HepG2 (cell line): ENCODE measurements at regions not wholly inside any gene's neighbourhood (a gene's known extent, or its start where the extent isn't known, plus 50 kb on each side); places are given as distances from the start of the nearest gene placed in this dataset.

Experiments
- ATAC-seq: fragments of 200-7000 bp; cut with Tn5 transposase; 3 replicates; pipeline ENCODE4 v1.9.1; 2020; ENCODE audit warnings: mild to moderate bottlenecking, moderate library complexity
- BruUV-seq: library from RNA; stranded (reverse); fragments of 400-500 nt; replicated peaks from 2 replicates; lab custom pipeline; 2021; lab: Mats Ljungman, UMichigan
- CTCF ChIA-PET: fragments of 300-600 bp; formaldehyde crosslinking; extraction: SDS; loops from one replicate; lab custom pipeline; 2021; ENCODE audit warnings: low total read pairs, inconsistent platforms, low intra/inter-chr PET ratio; lab: Yijun Ruan, JAX
- POLR2A ChIA-PET: fragments of 350-600 bp; sonication (Branson Sonifier 250); formaldehyde crosslinking; loops from one replicate; lab custom pipeline; 2020; ENCODE audit warnings: antibody characterized with exemption, inconsistent platforms; lab: Yijun Ruan, JAX
- DNase-seq: peaks from one replicate; pipeline ENCODE4 v3.0.0-alpha.2; 2015; ENCODE audit warnings: low spot score
- FAIRE-seq: peaks from 3 replicates; lab custom pipeline; 2011; peaks lifted over from hg19 to GRCh38; lab: Jason Lieb, UNC
- H2AFZ ChIP-seq: one replicate; pipeline ENCODE4 v1.6.1; 2011; ENCODE audit warnings: low read length, inconsistent platforms
- H3K27ac ChIP-seq: fragments of 300-600 bp; 3 replicates; pipeline ENCODE4 v1.8.0; 2011; ENCODE audit warnings: mixed run types, mild to moderate bottlenecking, mixed read lengths, low read length, inconsistent platforms; ENCODE audit not compliant: insufficient read depth; ENCODE audit errors: extremely low read length
- H3K27me3 ChIP-seq, 2 experiments: fragments of 200-600 bp in 1 of 2; 2 replicates in 1 of 2; 3 replicates in 1 of 2; pipeline versions ENCODE4 v1.6.0 to v1.8.0; 2011; ENCODE audit warnings: low read length in 2 of 2, mild to moderate bottlenecking in 2 of 2, moderate library complexity in 2 of 2, inconsistent platforms in 1 of 2; ENCODE audit not compliant: insufficient read depth in 2 of 2, control insufficient read depth in 1 of 2
- H3K36me3 ChIP-seq, 2 experiments: fragments of 200-600 bp in 1 of 2; replicated peaks in 1 of 2; 2 replicates in 1 of 2; 3 replicates in 1 of 2; pipeline versions ENCODE4 v1.5.1 to v1.8.0; 2011; ENCODE audit warnings: low read length in 2 of 2, inconsistent platforms in 1 of 2; ENCODE audit not compliant: insufficient read depth in 2 of 2, control insufficient read depth in 1 of 2
- H3K4me1 ChIP-seq: 2 replicates; pipeline ENCODE4 v1.5.1; 2012; ENCODE audit warnings: low read length, inconsistent platforms; ENCODE audit not compliant: insufficient read depth
- H3K4me2 ChIP-seq: 2 replicates; pipeline ENCODE4 v1.6.0; 2011; ENCODE audit warnings: low read depth, low read length, inconsistent platforms
- H3K4me3 ChIP-seq, 3 experiments: fragments of 200-600 bp in 1 of 3; sonication (generic), shearing (Covaris generic) in 1 of 3; replicated peaks in 1 of 3; 2 replicates each; pipeline ENCODE4 v1.5.1; 2011 to 2016; ENCODE audit warnings: low read length in 3 of 3, inconsistent platforms in 2 of 3, low read depth in 2 of 3, mild to moderate bottlenecking in 2 of 3, control low read depth in 1 of 3, mixed read lengths in 1 of 3; ENCODE audit not compliant: insufficient read depth in 1 of 3
- H3K79me2 ChIP-seq: one replicate; pipeline ENCODE4 v1.6.1; 2011; ENCODE audit warnings: low read length, inconsistent platforms; ENCODE audit not compliant: insufficient read depth
- H3K9ac ChIP-seq: 2 replicates; pipeline ENCODE4 v1.6.0; 2011; ENCODE audit warnings: mild to moderate bottlenecking, low read depth, low read length, inconsistent platforms; ENCODE audit not compliant: insufficient read depth
- H3K9me3 ChIP-seq: 2 replicates; pipeline ENCODE4 v1.5.1; 2012; ENCODE audit warnings: mild to moderate bottlenecking, low read length
- H4K20me1 ChIP-seq: 2 replicates; pipeline ENCODE4 v1.6.0; 2011; ENCODE audit warnings: inconsistent platforms, mild to moderate bottlenecking, low read length, moderate library complexity; ENCODE audit not compliant: insufficient read depth
- AHR ChIP-seq: IDR thresholded peaks from 2 replicates; pipeline ENCODE4 v1.6.1; 2018; ENCODE audit warnings: missing genetic modification reagents, missing compliant biosample characterization
- MED1 ChIP-seq: sonication (generic); formaldehyde crosslinking; IDR thresholded peaks from 2 replicates; pipeline ENCODE4 v1.4.0; 2020; ENCODE audit warnings: missing genetic modification reagents
- NR2F6 ChIP-seq, 2 experiments: IDR thresholded peaks; 2 replicates each; pipeline ENCODE4 v1.6.1; 2016; ENCODE audit warnings: antibody characterized with exemption in 1 of 2, mild to moderate bottlenecking in 1 of 2
- PPARG ChIP-seq: conservative IDR thresholded peaks from 2 replicates; pipeline ENCODE4 v1.6.1; 2016; ENCODE audit warnings: missing biosample characterization, missing genetic modification reagents
- RBM39 ChIP-seq: fragments of 200-400 bp; formaldehyde crosslinking; IDR thresholded peaks from one replicate; pipeline ENCODE4 v1.6.1; 2018; ENCODE audit warnings: antibody characterized with exemption, mild to moderate bottlenecking, low read depth, low read length; ENCODE audit not compliant: poor library complexity, severe bottlenecking
- RFX3 ChIP-seq: IDR thresholded peaks from 2 replicates; pipeline ENCODE4 v1.6.1; 2016; ENCODE audit warnings: missing biosample characterization, missing genetic modification reagents
- ZBTB39 ChIP-seq: sonication (generic); formaldehyde crosslinking; IDR thresholded peaks from 2 replicates; pipeline ENCODE4 v1.5.0; 2020; ENCODE audit warnings: missing genetic modification reagents
- ZBTB4 ChIP-seq: sonication (generic); formaldehyde crosslinking; IDR thresholded peaks from 2 replicates; pipeline ENCODE4 v1.4.0; 2020; ENCODE audit warnings: missing genetic modification reagents, mild to moderate bottlenecking, borderline replicate concordance
- ZBTB7B ChIP-seq: sonication (generic); formaldehyde crosslinking; IDR thresholded peaks from 2 replicates; pipeline ENCODE4 v1.4.0; 2020; ENCODE audit warnings: missing genetic modification reagents
- ZFYVE20 ChIP-seq: sonication (generic); formaldehyde crosslinking; IDR thresholded peaks from 2 replicates; pipeline ENCODE4 v1.8.0; 2023; ENCODE audit warnings: low read depth, mild to moderate bottlenecking, moderate library complexity, missing genetic modification reagents, borderline replicate concordance
- ZNF281 ChIP-seq: sonication (generic); formaldehyde crosslinking; IDR thresholded peaks from 2 replicates; pipeline ENCODE4 v1.4.0; 2020; ENCODE audit warnings: missing genetic modification reagents, borderline replicate concordance
- ZNF34 ChIP-seq: sonication (generic); formaldehyde crosslinking; IDR thresholded peaks from 2 replicates; pipeline ENCODE4 v1.4.0; 2020; ENCODE audit warnings: mild to moderate bottlenecking, missing genetic modification reagents, borderline replicate concordance
- ZNF605 ChIP-seq: sonication (generic); formaldehyde crosslinking; IDR thresholded peaks from 2 replicates; pipeline ENCODE4 v1.8.0; 2022; ENCODE audit warnings: mild to moderate bottlenecking, missing genetic modification reagents
- ZNF749 ChIP-seq: sonication (generic); formaldehyde crosslinking; IDR thresholded peaks from 2 replicates; pipeline ENCODE4 v1.8.0; 2022; ENCODE audit warnings: mild to moderate bottlenecking, missing genetic modification reagents, moderate library complexity, borderline replicate concordance
- ZNF782 ChIP-seq: sonication (generic); formaldehyde crosslinking; IDR thresholded peaks from 2 replicates; pipeline ENCODE4 v1.4.0; 2020; ENCODE audit warnings: missing genetic modification reagents, mild to moderate bottlenecking, borderline replicate concordance
- WGBS: methylation state at CpG from one replicate; pipeline ENCODE4 v1.1.6; 2017; ENCODE audit warnings: low lambda C conversion rate; 5-methylcytosine and 5-hydroxymethylcytosine counted together
- in situ Hi-C: cut with HindIII; loops from 2 replicates; pipeline ENCODE4 v1.10.0; 2017; ENCODE audit warnings: low pct_unique_long_range_greater_than_20kb; ENCODE audit not compliant: extremely low pct_ligation_motif_present
- intact Hi-C: fragments of 100-400 bp; cut with micrococcal nuclease; formaldehyde crosslinking; loops from one replicate; pipeline ENCODE4 v1.10.0; 2022; ENCODE audit not compliant: unreplicated experiment

- no peak for TF ChIP-seq MED1
Observed at GRCh38 chr10:118882741-118883140, 128.0 kb upstream of the CACUL1 start (continued).

- FAIRE-seq = no peak
- Histone ChIP-seq H3K4me1 (no peaks in the 10 kb centered on the region), H3K27ac (no peak overlapping the region), H3K36me3 (no peaks in the 10 kb centered on the region), H3K79me2 (no peaks in the 10 kb centered on the region), H3K4me3 (no peak overlapping the region), H2AFZ (no peak overlapping the region), H4K20me1 (no peaks in the 10 kb centered on the region), H3K27me3 (peaks cover 0 to 9% of the 10 kb centered on the region in 2 experiments; a peak in 1 of 5 replicates), H3K4me2 (no peak overlapping the region), H3K9me3 (no peaks in the 10 kb centered on the region), H3K9ac (no peak overlapping the region)
- intact Hi-C loops (no loop called here), in situ Hi-C loops (no loop called here)
- no peak for ATAC-seq
- no TSS peak for BruUV-seq
- CTCF ChIA-PET = no interaction called here
- TF ChIP-seq ZNF605 (no peak), ZBTB7B (CRISPR knock-in tag) (no peak), AHR (CRISPR knock-in tag) (no peak), ZBTB4 (CRISPR knock-in tag) (no peak), RFX3 (CRISPR knock-in tag) (no peak), ZNF34 (no peak), NR2F6 (IDR thresholded peaks at IDR 0.05) (no peak), NR2F6 (CRISPR knock-in tag; IDR thresholded peaks at IDR 0.05) (no peak), RBM39 (no peak), PPARG (CRISPR knock-in tag) (no peak), ZBTB39 (no peak), ZFYVE20 (CRISPR knock-in tag) (no peak), ZNF782 (CRISPR knock-in tag) (no peak), ZNF281 (CRISPR knock-in tag) (no peak), ZNF749 (no peak)
- 0% methylated on average over 1 of the region's 1 CpG for WGBS
- POLR2A ChIA-PET = no interaction called here
- no peak for DNase-seq
Observed at GRCh38 chr10:118892255-118892654, 137.3 kb upstream of the NANOS1 start.
